Activated naive CD8-positive, alpha-beta T cell (primary cell): ENCODE measurements at regions not wholly inside any gene's neighbourhood (a gene's known extent, or its start where the extent isn't known, plus 50 kb on each side); places are given as distances from the start of the nearest gene placed in this dataset.

Source experiments
- H3K27ac Mint-ChIP-seq: one replicate; pipeline ENCODE4 v1.8.0; 2021; ENCODE audit warnings: mixed read lengths
- H3K27me3 Mint-ChIP-seq: one replicate; pipeline ENCODE4 v1.8.0; 2021; ENCODE audit warnings: mixed read lengths
- H3K36me3 Mint-ChIP-seq: one replicate; pipeline ENCODE4 v1.8.0; 2021; ENCODE audit warnings: mixed read lengths
- H3K4me1 Mint-ChIP-seq: one replicate; pipeline ENCODE4 v1.8.0; 2021; ENCODE audit warnings: low read depth, mixed read lengths
- H3K4me3 Mint-ChIP-seq: one replicate; pipeline ENCODE4 v1.8.0; 2021; ENCODE audit warnings: mild to moderate bottlenecking, mixed read lengths
- H3K9me3 Mint-ChIP-seq: one replicate; pipeline ENCODE4 v1.8.0; 2021; ENCODE audit warnings: low read depth, mixed read lengths

- H3K36me3 Mint-ChIP-seq: no peaks in the 10 kb centered on the region
- H3K27ac Mint-ChIP-seq: no peak overlapping the region
- H3K9me3 Mint-ChIP-seq: no peaks in the 10 kb centered on the region
- H3K4me1 Mint-ChIP-seq: no peaks in the 10 kb centered on the region
- H3K4me3 Mint-ChIP-seq: no peak overlapping the region
- H3K27me3 Mint-ChIP-seq: peaks cover 4% of the 10 kb centered on the region
Measured at GRCh38 chr10:128711806-128712205, 585.6 kb upstream of the MKI67 start.

DNA sequence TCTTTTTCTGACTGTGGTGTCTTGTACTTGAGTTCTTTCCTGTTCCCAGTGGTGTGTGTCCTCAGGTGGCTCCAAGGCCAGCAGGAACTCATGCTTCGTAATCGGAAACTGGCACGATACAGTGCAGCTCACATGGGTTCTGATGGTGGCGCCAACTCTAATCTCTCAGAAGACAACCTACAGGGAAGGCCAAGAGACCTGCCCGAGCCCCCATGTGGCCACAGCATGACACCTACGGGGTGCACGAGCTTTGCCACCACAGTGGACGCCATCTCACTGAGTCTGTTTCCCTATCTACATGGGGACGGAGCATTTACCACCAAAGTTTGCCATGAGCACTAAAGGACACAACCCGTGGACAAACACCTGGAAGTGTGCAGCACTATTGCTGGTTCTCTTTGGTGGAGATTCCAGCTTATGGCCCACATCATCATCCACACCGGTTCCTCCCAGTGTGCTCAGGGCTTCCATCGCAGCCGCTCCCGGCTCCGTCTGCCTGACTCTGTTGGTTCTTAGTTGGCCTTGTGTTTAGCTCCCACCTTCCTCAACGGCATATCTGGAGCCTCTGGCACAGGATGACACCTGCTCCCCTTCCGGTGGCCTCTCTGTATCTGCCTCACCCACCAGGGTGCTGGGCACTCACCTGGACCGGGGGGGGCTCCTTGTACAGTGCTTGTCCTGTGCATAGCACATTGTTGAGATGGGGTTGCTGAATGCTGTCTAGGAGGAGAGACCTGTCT, 586.6 kb upstream of the MKI67 start:
- Mint-ChIP-seq H3K4me3 (no peak overlapping the region), H3K9me3 (no peaks in the 10 kb centered on the region), H3K36me3 (no peaks in the 10 kb centered on the region), H3K27ac (no peak overlapping the region), H3K27me3 (peaks cover 4% of the 10 kb centered on the region), H3K4me1 (no peaks in the 10 kb centered on the region)

DNA sequence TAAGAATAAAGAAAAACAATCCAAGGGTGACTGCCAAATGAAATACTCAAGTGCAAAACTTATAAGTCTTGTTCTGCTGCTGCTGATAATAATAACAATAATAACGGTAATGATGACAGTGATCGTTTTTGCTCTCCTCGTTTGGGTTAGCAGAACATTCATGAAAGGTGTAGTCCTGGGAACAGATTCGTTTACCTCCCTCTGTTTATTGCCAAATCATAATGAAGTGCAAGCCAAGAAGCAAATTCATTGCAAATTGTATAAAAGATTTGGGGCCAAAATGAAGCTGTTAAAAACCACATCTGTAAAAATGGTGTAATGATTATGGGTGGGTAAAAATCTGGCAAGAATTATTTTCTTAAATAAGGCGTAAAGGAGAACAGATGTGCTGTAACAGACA, 587.2 kb upstream of the MKI67 start:
- H3K9me3 Mint-ChIP-seq: no peaks in the 10 kb centered on the region
- no peak overlapping the region for H3K4me3 Mint-ChIP-seq
- H3K4me1 Mint-ChIP-seq: no peaks in the 10 kb centered on the region
- peaks cover 4% of the 10 kb centered on the region for H3K27me3 Mint-ChIP-seq
- H3K27ac Mint-ChIP-seq: no peak overlapping the region
- H3K36me3 Mint-ChIP-seq: no peaks in the 10 kb centered on the region

- Mint-ChIP-seq H3K9me3 (no peaks in the 10 kb centered on the region), H3K27me3 (peaks cover 4% of the 10 kb centered on the region), H3K36me3 (no peaks in the 10 kb centered on the region), H3K4me3 (no peak overlapping the region), H3K27ac (no peak overlapping the region), H3K4me1 (no peaks in the 10 kb centered on the region)
Measured at GRCh38 chr10:128713874-128714570, 587.8 kb upstream of the MKI67 start.

- peaks cover under 1% of the 10 kb centered on the region for H3K27me3 Mint-ChIP-seq
- no peaks in the 10 kb centered on the region for H3K4me1 Mint-ChIP-seq
- no peak overlapping the region for H3K4me3 Mint-ChIP-seq
- no peaks in the 10 kb centered on the region for H3K9me3 Mint-ChIP-seq
- H3K36me3 Mint-ChIP-seq: no peaks in the 10 kb centered on the region
- H3K27ac Mint-ChIP-seq: no peak overlapping the region
Measured at GRCh38 chr10:128714644-128715415, 588.6 kb upstream of the MKI67 start.

- no peaks in the 10 kb centered on the region for H3K9me3 Mint-ChIP-seq
- H3K4me3 Mint-ChIP-seq: no peak overlapping the region
- no peaks in the 10 kb centered on the region for H3K27me3 Mint-ChIP-seq
- H3K36me3 Mint-ChIP-seq: no peaks in the 10 kb centered on the region
- no peak overlapping the region for H3K27ac Mint-ChIP-seq
- H3K4me1 Mint-ChIP-seq: no peaks in the 10 kb centered on the region
Measured at GRCh38 chr10:128716181-128716580, 590.0 kb upstream of the MKI67 start.

DNA sequence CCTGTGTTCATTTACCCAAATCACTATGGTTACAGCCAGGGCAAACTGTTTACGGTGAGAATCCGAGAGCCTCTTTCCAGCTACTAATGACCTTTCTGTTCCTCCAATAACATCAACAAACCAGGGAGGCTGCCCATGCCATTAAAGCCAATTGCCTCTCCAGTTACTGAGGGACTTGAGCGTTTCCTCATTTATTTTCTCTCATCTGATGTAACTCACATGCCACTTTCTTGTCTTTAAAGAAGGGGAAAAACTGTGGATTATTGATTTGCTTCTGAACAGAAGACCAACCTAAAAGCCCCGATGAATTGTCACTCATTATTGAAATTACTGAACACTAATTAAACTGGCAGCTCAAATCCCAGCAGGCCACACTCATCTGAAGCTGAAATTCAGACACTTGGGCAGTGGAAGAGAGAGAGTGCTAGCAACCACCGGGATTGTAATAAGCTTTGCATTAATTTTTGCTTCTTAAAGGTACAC, 595.8 kb upstream of the MKI67 start:
- H3K4me1 Mint-ChIP-seq: no peaks in the 10 kb centered on the region
- H3K27me3 Mint-ChIP-seq: no peaks in the 10 kb centered on the region
- no peaks in the 10 kb centered on the region for H3K9me3 Mint-ChIP-seq
- H3K36me3 Mint-ChIP-seq: no peaks in the 10 kb centered on the region
- no peak overlapping the region for H3K4me3 Mint-ChIP-seq
- no peak overlapping the region for H3K27ac Mint-ChIP-seq

- H3K27ac Mint-ChIP-seq: no peak overlapping the region
Measured at GRCh38 chr10:128722947-128723346, 596.7 kb upstream of the MKI67 start.

GRCh38 chr10:128723631-128724205, 597.5 kb upstream of the MKI67 start:
- H3K27me3 Mint-ChIP-seq: no peaks in the 10 kb centered on the region
- H3K9me3 Mint-ChIP-seq: no peaks in the 10 kb centered on the region
- no peaks in the 10 kb centered on the region for H3K36me3 Mint-ChIP-seq
- H3K27ac Mint-ChIP-seq: no peak overlapping the region
- no peak overlapping the region for H3K4me3 Mint-ChIP-seq
- H3K4me1 Mint-ChIP-seq: no peaks in the 10 kb centered on the region

More at GRCh38 chr10:128722947-128723346, 596.7 kb upstream of the MKI67 start:
- no peaks in the 10 kb centered on the region for H3K9me3 Mint-ChIP-seq
- H3K4me3 Mint-ChIP-seq: no peak overlapping the region
- no peaks in the 10 kb centered on the region for H3K4me1 Mint-ChIP-seq
- H3K27me3 Mint-ChIP-seq: no peaks in the 10 kb centered on the region
- no peaks in the 10 kb centered on the region for H3K36me3 Mint-ChIP-seq

DNA sequence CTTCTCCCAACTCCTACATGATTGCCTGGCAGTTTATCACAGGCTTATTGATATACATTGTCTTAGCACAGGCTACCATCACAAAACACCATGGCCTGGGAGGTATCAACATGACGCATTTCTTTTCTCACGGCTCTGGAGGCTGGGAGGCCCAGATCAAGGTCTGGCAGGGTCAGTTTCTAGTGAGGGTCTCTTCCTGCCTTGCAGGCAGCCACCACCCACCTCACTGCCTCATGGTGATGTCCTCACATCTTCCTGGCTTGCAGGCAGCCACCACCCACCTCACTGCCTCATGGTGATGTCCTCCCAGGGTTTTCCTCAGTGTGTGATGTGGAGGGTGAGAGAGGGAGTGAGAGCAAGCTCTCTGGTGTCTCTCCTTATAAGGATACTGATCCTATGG, 599.3 kb upstream of the MKI67 start:
- Mint-ChIP-seq H3K36me3 (no peaks in the 10 kb centered on the region), H3K4me3 (no peak overlapping the region), H3K4me1 (no peaks in the 10 kb centered on the region)

DNA sequence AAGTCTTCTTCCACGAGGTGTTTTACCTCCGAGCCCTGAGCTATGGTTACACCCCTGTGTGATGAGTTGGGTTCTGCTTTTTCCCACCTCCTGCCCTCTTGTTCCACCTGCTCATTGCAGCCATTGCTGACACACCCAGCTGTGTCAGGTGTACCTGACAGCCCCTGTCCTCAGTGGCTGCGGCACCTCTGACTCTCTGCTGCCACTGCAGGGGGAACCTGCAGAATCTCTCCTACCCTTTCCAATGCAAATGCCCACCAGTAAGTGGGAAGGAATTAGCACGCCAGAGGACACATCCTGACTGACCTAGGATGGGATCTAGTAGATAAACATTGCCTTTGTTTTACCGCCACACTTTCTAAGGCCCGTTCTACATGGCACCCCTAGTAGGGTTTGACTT, 600.9 kb upstream of the MKI67 start:
- Mint-ChIP-seq H3K4me1 (no peaks in the 10 kb centered on the region), H3K27me3 (no peaks in the 10 kb centered on the region), H3K27ac (no peak overlapping the region), H3K36me3 (no peaks in the 10 kb centered on the region), H3K9me3 (no peaks in the 10 kb centered on the region), H3K4me3 (no peak overlapping the region)

More for the DNA sequence above, 599.3 kb upstream of the MKI67 start:
- Mint-ChIP-seq H3K27me3 (no peaks in the 10 kb centered on the region), H3K27ac (no peak overlapping the region), H3K9me3 (no peaks in the 10 kb centered on the region)

GRCh38 chr10:128729910-128730420, 603.7 kb upstream of the MKI67 start:
- Mint-ChIP-seq H3K36me3 (no peaks in the 10 kb centered on the region), H3K4me1 (no peaks in the 10 kb centered on the region), H3K4me3 (no peak overlapping the region), H3K27me3 (no peaks in the 10 kb centered on the region), H3K27ac (no peak overlapping the region), H3K9me3 (no peaks in the 10 kb centered on the region)

DNA sequence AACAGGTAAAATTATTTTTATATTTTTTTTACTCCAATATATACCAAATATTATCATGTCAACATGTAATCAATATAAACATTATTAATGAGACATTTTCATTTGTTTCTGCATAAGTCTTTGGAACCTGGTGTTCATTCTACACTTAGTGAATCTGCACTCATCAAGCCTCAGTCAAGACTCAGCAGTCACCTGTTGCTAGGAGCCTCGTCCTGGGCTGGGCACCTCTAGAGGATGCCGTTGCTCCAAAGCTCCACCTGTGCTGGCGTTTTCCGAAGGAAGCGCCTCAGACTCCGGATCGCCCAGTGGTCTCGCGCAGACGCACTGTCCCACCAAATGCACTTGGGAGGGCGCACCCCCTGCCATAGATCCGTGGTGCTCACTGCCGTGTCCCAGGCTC, 604.7 kb upstream of the MKI67 start:
- H3K9me3 Mint-ChIP-seq: no peaks in the 10 kb centered on the region
- no peaks in the 10 kb centered on the region for H3K4me1 Mint-ChIP-seq
- H3K27me3 Mint-ChIP-seq: no peaks in the 10 kb centered on the region
- no peak overlapping the region for H3K27ac Mint-ChIP-seq
- no peak overlapping the region for H3K4me3 Mint-ChIP-seq
- H3K36me3 Mint-ChIP-seq: no peaks in the 10 kb centered on the region

DNA sequence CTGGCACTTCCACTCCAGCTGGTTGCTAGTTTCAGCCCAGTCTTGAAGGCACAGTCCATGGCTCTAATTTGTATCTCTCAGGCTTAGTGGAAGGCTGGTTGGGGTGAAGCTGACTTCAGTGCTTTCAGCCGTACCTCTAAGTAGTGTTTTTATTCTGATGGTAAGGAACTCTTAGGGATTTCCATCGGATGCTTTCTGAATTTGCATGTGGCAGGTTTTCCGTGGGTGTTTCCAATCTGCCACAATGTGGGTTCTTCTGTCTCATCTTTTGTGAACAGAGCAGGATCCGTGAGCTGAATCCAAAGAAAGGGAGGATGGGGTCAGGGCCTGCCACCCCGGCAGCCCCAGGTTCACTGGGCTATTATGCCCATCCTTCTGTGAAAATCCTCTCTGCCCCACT, 607.9 kb upstream of the MKI67 start:
- H3K27ac Mint-ChIP-seq: no peak overlapping the region
- no peaks in the 10 kb centered on the region for H3K36me3 Mint-ChIP-seq
- H3K4me1 Mint-ChIP-seq: no peaks in the 10 kb centered on the region
- no peaks in the 10 kb centered on the region for H3K27me3 Mint-ChIP-seq
- H3K9me3 Mint-ChIP-seq: no peaks in the 10 kb centered on the region
- no peak overlapping the region for H3K4me3 Mint-ChIP-seq

DNA sequence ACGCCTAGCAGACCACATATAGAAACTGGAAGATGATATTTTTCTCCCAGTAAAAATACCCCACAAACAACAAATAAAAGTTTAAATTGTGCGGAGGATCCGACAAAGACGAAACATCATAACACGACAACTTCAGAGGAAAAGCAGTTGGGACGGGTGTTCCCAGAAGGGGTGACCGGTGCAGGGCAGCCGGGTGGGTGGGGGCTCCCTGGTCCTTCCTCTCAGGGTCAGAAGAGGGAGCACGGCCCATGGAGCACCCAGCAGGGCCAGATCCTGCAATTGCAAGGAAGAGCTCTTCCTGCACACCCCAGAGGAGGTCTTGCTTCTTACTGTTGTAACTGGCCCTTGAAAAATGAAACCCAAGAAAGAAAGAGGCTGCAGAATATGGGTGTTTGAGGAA, 608.5 kb upstream of the MKI67 start:
- no peaks in the 10 kb centered on the region for H3K4me1 Mint-ChIP-seq
- H3K9me3 Mint-ChIP-seq: no peaks in the 10 kb centered on the region
- H3K27ac Mint-ChIP-seq: no peak overlapping the region
- H3K36me3 Mint-ChIP-seq: no peaks in the 10 kb centered on the region
- H3K27me3 Mint-ChIP-seq: no peaks in the 10 kb centered on the region
- no peak overlapping the region for H3K4me3 Mint-ChIP-seq
